GM12891 (cell line): ENCODE measurements at regions not wholly inside any gene's neighbourhood (a gene's known extent, or its start where the extent isn't known, plus 50 kb on each side); places are given as distances from the start of the nearest gene placed in this dataset.
"Not testable (repeated sequence)": the region's sequence is repeated elsewhere in the genome, so short reads cannot be mapped to it uniquely, and the experiment has no call there.

Source experiments
- DNase-seq: peaks from one replicate; pipeline ENCODE4 v3.0.0; 2011; ENCODE audit warnings: low spot score; ENCODE audit not compliant: insufficient read length
- FAIRE-seq: peaks from 2 replicates; lab custom pipeline; 2011; peaks lifted over from hg19 to GRCh38; lab: Jason Lieb, UNC
- PAX5 ChIP-seq: IDR thresholded peaks from 2 replicates; pipeline ENCODE4 v1.6.1; 2011; ENCODE audit warnings: low read length, moderate library complexity, mild to moderate bottlenecking; ENCODE audit not compliant: insufficient read depth, severe bottlenecking
- POLR2A ChIP-seq: IDR thresholded peaks from 2 replicates; pipeline ENCODE4 v1.6.1; 2011; ENCODE audit warnings: low read depth, low read length, control low read depth
- POLR2AphosphoS5 ChIP-seq: IDR thresholded peaks from 2 replicates; pipeline ENCODE4 v1.6.1; 2011; ENCODE audit warnings: low read depth, low read length, control low read depth
- POU2F2 ChIP-seq: IDR thresholded peaks from 2 replicates; pipeline ENCODE4 v1.6.1; 2011; ENCODE audit warnings: low read depth, mild to moderate bottlenecking, control low read depth, low read length, moderate library complexity
- SPI1 ChIP-seq: IDR thresholded peaks from 2 replicates; pipeline ENCODE4 v1.6.1; 2011; ENCODE audit warnings: low read depth, low read length, control low read depth
- TAF1 ChIP-seq: IDR thresholded peaks from 2 replicates; pipeline ENCODE4 v1.6.1; 2011; ENCODE audit warnings: low read depth, low read length, control low read depth

DNA sequence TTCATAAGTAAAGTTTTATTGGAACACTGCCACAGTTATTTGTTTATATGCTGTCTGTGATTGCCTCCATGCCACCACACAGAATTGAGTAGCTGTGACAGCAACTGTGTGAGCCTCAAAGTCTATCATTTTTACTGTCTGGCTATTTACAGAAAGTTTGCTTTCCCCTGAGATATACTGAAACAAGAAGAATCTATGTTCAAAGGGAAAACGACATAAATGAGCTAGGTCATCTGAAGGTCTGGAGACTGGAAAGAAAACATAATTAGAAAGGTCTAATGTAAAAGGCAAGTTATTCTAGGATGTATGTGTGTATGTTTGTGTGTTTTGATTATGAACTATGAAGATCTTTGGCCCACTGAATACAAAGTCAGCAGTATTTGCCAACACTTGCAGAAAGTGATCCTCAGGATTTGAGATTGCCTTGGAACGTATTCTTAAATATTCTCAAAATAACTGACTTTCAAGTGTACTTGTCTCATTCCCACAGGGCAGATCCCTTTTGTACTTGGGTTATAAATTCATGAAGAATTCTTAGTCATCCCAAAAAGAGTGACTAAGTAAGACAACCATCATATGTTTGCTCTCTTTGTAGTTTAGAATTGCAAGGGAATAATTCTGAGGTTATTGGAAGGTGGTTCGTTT lies 677.7 kb downstream of the DOK5 start:
- FAIRE-seq (no peak), DNase-seq (no peak)
- no peak for TF ChIP-seq POLR2AphosphoS5
- TF ChIP-seq POLR2A = no peak
- TF ChIP-seq SPI1 = no peak
- TF ChIP-seq PAX5 = no peak
- no peak for TF ChIP-seq TAF1
- no peak for TF ChIP-seq POU2F2

DNA sequence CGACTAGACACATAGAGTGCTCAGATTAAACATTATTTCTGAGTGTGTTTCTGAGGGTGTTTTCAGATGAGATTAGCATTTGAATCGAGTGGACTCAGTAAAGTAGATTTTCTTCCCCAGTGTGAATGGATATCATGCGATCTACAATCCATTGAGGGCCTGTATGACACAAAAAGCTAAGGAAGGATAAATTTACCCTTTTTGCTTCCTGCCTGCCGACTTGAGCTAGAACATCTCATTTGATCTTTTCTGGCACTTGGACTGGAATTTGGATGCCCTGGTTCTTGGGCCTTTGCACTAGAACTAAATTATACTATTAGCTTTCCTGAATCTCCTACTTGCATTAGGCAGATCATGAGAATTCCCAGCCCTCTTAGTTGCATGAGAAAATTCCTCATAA lies 675.8 kb downstream of the DOK5 start:
- FAIRE-seq (no peak), DNase-seq (no peak)
- no peak for TF ChIP-seq PAX5
- no peak for TF ChIP-seq TAF1
- TF ChIP-seq POU2F2 = no peak
- no peak for TF ChIP-seq POLR2AphosphoS5
- no peak for TF ChIP-seq POLR2A
- TF ChIP-seq SPI1 = no peak

DNA sequence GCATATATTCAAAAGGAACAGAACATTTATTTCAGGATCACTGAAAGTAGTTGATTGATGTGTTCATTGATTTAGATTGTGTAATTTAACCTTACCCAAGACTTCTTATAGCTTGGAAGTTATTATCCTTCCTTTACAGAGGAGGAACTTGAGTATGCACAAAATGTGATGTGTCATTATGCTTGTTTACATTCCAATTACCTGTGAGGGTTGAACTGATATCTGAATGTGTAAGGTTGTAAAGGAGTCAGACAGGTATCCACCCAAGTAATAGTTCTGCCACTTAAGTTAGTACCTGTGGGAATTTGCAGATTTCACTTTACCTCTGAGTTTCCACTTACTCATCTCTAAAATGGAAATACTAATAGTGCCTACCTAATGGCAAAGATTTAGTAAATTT lies 668.2 kb downstream of the DOK5 start:
- no peak for FAIRE-seq
- TF ChIP-seq POLR2AphosphoS5 (no peak), POU2F2 (no peak), POLR2A (no peak), TAF1 (no peak), SPI1 (no peak), PAX5 (no peak)
- DNase-seq = no peak

DNA sequence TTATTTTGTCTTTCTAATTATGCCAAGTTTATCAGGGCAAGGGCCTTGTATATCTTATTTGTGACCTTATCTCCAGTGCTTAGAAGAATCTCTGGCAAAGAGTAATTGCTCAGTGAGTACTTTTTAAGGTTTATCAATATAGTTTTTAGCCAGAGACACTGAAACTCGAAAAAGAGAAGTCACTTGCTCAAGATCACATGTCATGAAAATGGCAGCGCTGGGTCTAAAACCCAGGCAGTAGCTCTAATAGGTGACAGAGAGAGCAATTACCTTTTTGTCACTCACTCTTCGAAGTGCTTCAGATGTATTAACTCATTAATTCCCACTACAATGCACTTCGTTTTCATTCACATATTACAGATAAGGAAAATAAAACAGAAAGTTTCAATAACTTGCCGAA lies 667.5 kb downstream of the DOK5 start:
- TF ChIP-seq POLR2A (no peak), TAF1 (no peak), PAX5 (no peak), POLR2AphosphoS5 (no peak), POU2F2 (no peak), SPI1 (no peak)
- no peak for FAIRE-seq
- DNase-seq = no peak

GRCh38 chr20:55140631-55141030 lies 665.2 kb downstream of the DOK5 start:
- TF ChIP-seq POLR2A (no peak), POLR2AphosphoS5 (no peak), SPI1 (no peak), PAX5 (no peak), POU2F2 (no peak), TAF1 (no peak)
- FAIRE-seq = no peak
- no peak for DNase-seq

DNA sequence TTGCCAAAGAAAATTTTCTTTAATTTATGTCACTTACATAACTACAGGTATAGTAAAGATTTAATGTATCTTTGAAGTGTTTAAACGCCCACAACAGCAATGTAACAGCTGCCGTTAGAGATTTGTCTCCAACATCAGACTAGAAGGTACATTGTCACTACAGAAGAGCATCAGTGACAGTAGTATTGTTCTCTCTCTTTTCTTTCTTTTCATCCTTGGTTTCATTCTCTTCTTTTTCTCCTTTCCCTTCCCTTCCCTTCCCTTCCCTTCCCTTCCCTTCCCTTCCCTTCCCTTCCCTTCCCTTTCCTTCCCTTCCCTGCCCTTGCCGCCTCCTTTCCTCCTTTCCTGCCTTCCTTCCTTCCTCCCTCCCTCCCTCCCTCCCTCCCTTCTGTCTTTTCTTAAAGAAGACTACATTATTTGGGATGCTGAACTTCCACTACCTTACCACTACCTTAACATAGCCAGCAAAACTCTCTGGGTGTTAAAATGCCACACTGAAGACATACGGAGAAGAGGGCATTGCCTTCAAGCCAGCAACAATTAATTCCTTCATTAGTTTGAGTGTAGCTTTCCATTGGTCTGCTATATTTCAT lies 663.9 kb downstream of the DOK5 start:
- no peak for TF ChIP-seq SPI1
- TF ChIP-seq POU2F2 = no peak
- no peak for TF ChIP-seq PAX5
- TF ChIP-seq TAF1 = no peak
- TF ChIP-seq POLR2AphosphoS5 = no peak
- no peak for TF ChIP-seq POLR2A
- DNase-seq (no peak), FAIRE-seq (no peak)

GRCh38 chr20:55135923-55136322 lies 660.5 kb downstream of the DOK5 start:
- TF ChIP-seq TAF1 (no peak), POLR2AphosphoS5 (no peak), SPI1 (no peak), POU2F2 (no peak), POLR2A (no peak), PAX5 (no peak)
- no peak for FAIRE-seq

GRCh38 chr20:55132523-55132922 lies 657.1 kb downstream of the DOK5 start:
- FAIRE-seq (no peak), DNase-seq (no peak)
- no peak for TF ChIP-seq POLR2A
- TF ChIP-seq POU2F2 = no peak
- TF ChIP-seq SPI1 = no peak
- TF ChIP-seq TAF1 = no peak
- no peak for TF ChIP-seq PAX5
- no peak for TF ChIP-seq POLR2AphosphoS5

More at GRCh38 chr20:55135923-55136322, 660.5 kb downstream of the DOK5 start:
- no peak for DNase-seq

DNA sequence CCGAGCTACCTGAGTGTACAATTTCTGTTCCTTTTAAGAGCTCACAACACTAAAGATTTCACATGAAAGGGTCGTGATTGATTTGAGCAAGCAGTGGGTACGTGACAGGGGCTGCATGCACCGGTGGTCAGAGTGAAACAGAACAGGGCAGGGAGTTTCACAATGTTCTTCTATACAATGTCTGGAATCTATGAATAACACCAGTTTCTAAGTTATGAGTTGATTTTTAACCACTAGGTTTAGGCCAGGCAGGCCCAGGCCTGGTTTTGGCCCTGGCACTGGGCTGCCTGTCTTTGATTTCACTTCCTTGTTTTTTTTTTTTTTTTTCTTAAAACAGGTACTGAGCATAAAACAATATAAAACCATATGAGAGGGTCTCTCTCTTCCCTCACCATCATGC lies 642.2 kb downstream of the DOK5 start:
- not testable (repeated sequence) for DNase-seq, FAIRE-seq

GRCh38 chr20:55116598-55116997 lies 641.2 kb downstream of the DOK5 start:
- TF ChIP-seq POLR2AphosphoS5 (no peak), POLR2A (no peak), TAF1 (no peak), SPI1 (no peak), POU2F2 (no peak), PAX5 (no peak)
- no peak for FAIRE-seq
- no peak for DNase-seq

- DNase-seq (no peak), FAIRE-seq (no peak)
- TF ChIP-seq SPI1 = no peak
- TF ChIP-seq POLR2A = no peak
- TF ChIP-seq PAX5 = no peak
Measured at GRCh38 chr20:55103188-55103587, 627.8 kb downstream of the DOK5 start.
